GM23338 (cell line): ENCODE measurements at regions not wholly inside any gene's neighbourhood (a gene's known extent, or its start where the extent isn't known, plus 50 kb on each side); places are given as distances from the start of the nearest gene placed in this dataset.

ENCODE experiments used
- ATAC-seq: fragments of 200-7000 bp; cut with Tn5 transposase; 3 replicates; pipeline ENCODE4 v1.9.1; 2020
- DNase-seq: peaks from one replicate; pipeline ENCODE4 v3.0.0-alpha.2; 2015; ENCODE audit warnings: low spot score
- H2AFZ ChIP-seq: fragments of 200-600 bp; sonication (generic); 2 replicates; pipeline ENCODE4 v1.8.0; 2016; ENCODE audit warnings: antibody characterized with exemption, mild to moderate bottlenecking, moderate library complexity
- H3F3A ChIP-seq: fragments of 200-600 bp; sonication (generic); replicated peaks from 2 replicates; pipeline ENCODE4 v1.8.0; 2017; ENCODE audit warnings: antibody characterized with exemption, mixed run types, low read depth
- H3K27ac ChIP-seq: fragments of 200-600 bp; sonication (generic); 2 replicates; pipeline ENCODE4 v1.6.1; 2016; ENCODE audit warnings: low read depth
- H3K27me3 ChIP-seq: fragments of 200-600 bp; sonication (generic); 2 replicates; pipeline ENCODE4 v1.8.0; 2016; ENCODE audit warnings: mild to moderate bottlenecking, mixed run types, moderate library complexity; ENCODE audit not compliant: insufficient read depth
- H3K36me3 ChIP-seq: fragments of 200-600 bp; sonication (generic); 2 replicates; pipeline ENCODE4 v1.8.0; 2016; ENCODE audit warnings: mild to moderate bottlenecking; ENCODE audit not compliant: insufficient read depth
- H3K4me1 ChIP-seq: fragments of 200-600 bp; sonication (generic); 2 replicates; pipeline ENCODE4 v1.8.0; 2016; ENCODE audit warnings: mild to moderate bottlenecking, moderate library complexity; ENCODE audit not compliant: insufficient read depth
- H3K4me2 ChIP-seq: fragments of 200-600 bp; sonication (generic); 2 replicates; pipeline ENCODE4 v1.7.1; 2017; ENCODE audit warnings: mixed run types
- H3K4me3 ChIP-seq: fragments of 200-600 bp; sonication (generic); 2 replicates; pipeline ENCODE4 v1.6.1; 2016; ENCODE audit warnings: mixed run types
- H3K79me2 ChIP-seq: fragments of 200-600 bp; sonication (generic); replicated peaks from 2 replicates; pipeline ENCODE4 v1.8.0; 2017; ENCODE audit warnings: mild to moderate bottlenecking; ENCODE audit not compliant: insufficient read depth
- H3K9me2 ChIP-seq: fragments of 200-600 bp; sonication (generic); 2 replicates; pipeline ENCODE4 v1.8.0; 2017; ENCODE audit not compliant: insufficient read depth
- H4K20me1 ChIP-seq: fragments of 200-600 bp; sonication (generic); replicated peaks from 2 replicates; pipeline ENCODE4 v1.8.0; 2017; ENCODE audit warnings: mild to moderate bottlenecking; ENCODE audit not compliant: insufficient read depth
- H3K27ac Mint-ChIP-seq: 2 replicates; pipeline ENCODE4 v1.8.0; 2020; ENCODE audit warnings: inconsistent platforms, mild to moderate bottlenecking, moderate library complexity, mixed read lengths
- H3K27me3 Mint-ChIP-seq: 3 replicates; pipeline ENCODE4 v1.8.0; 2022; ENCODE audit warnings: low read depth, mild to moderate bottlenecking, moderate library complexity, mixed read lengths, inconsistent platforms; ENCODE audit not compliant: insufficient read depth, poor library complexity
- H3K36me3 Mint-ChIP-seq: 3 replicates; pipeline ENCODE4 v1.8.0; 2021; ENCODE audit warnings: low read depth, mild to moderate bottlenecking, inconsistent platforms, moderate library complexity, mixed read lengths
- H3K4me1 Mint-ChIP-seq: 3 replicates; pipeline ENCODE4 v1.8.0; 2020; ENCODE audit warnings: mild to moderate bottlenecking, inconsistent platforms, mixed read lengths
- H3K4me3 Mint-ChIP-seq: 3 replicates; pipeline ENCODE4 v1.8.0; 2021; ENCODE audit warnings: moderate library complexity, mild to moderate bottlenecking, inconsistent platforms, mixed read lengths
- H3K9me3 Mint-ChIP-seq: 3 replicates; pipeline ENCODE4 v1.8.0; 2020; ENCODE audit warnings: moderate library complexity, mild to moderate bottlenecking, inconsistent platforms, mixed read lengths
- EZH2phosphoT487 ChIP-seq: fragments of 200-600 bp; sonication (generic); IDR thresholded peaks from one replicate; pipeline ENCODE4 v1.8.1; 2018; ENCODE audit warnings: antibody characterized with exemption; ENCODE audit not compliant: unreplicated experiment
- POLR2AphosphoS5 ChIP-seq: IDR thresholded peaks from 2 replicates; pipeline ENCODE4 v1.6.1; 2016; ENCODE audit warnings: antibody characterized with exemption, low read depth
- STAT1 ChIP-seq: IDR thresholded peaks from one replicate; pipeline ENCODE4 v1.6.1; 2016; ENCODE audit warnings: antibody characterized with exemption; ENCODE audit not compliant: unreplicated experiment
- ZNF114 ChIP-seq: fragments of 250-450 bp; sonication (Bioruptor Pico); IDR thresholded peaks from 2 replicates; pipeline ENCODE4 v1.5.0; 2020; ENCODE audit warnings: mild to moderate bottlenecking, moderate library complexity
- ZNF462 ChIP-seq: fragments of 250-450 bp; sonication (Bioruptor Pico); IDR thresholded peaks from 2 replicates; pipeline ENCODE4 v1.5.0; 2020; ENCODE audit warnings: mild to moderate bottlenecking, moderate library complexity
- TF ChIP-seq, protein P1 (sequence below), 2 experiments: fragments of 200-600 bp in 1 of 2; sonication (generic) in 1 of 2; conservative IDR thresholded peaks; 2 replicates each; pipeline versions ENCODE4 v1.5.1 to v1.6.1; 2016 to 2017; ENCODE audit warnings: antibody characterized with exemption in 2 of 2, low read depth in 2 of 2, mild to moderate bottlenecking in 2 of 2, moderate library complexity in 1 of 2

- Histone ChIP-seq H3K4me2 (no peak overlapping the region), H3K4me1 (no peaks in the 10 kb centered on the region), H3K27ac (no peak overlapping the region), H3K27me3 (no peaks in the 10 kb centered on the region), H4K20me1 (no peaks in the 10 kb centered on the region), H3K79me2 (no peaks in the 10 kb centered on the region), H3K9me2 (peaks cover 3% of the 10 kb centered on the region; the same call in 1 of the 2 replicates), H3F3A (no peaks in the 10 kb centered on the region), H3K36me3 (no peaks in the 10 kb centered on the region), H3K4me3 (no peak overlapping the region), H2AFZ (no peak overlapping the region)
- H3K36me3 Mint-ChIP-seq: no peaks in the 10 kb centered on the region
- H3K9me3 Mint-ChIP-seq: no peaks in the 10 kb centered on the region
- H3K4me3 Mint-ChIP-seq: no peak overlapping the region
- ATAC-seq (no peak), DNase-seq (no peak)
- no peaks in the 10 kb centered on the region for H3K4me1 Mint-ChIP-seq
- no peak for TF ChIP-seq ZNF462 (CRISPR knock-in tag)
- TF ChIP-seq EZH2phosphoT487: no peak
- TF ChIP-seq POLR2AphosphoS5: no peak
- no peak for TF ChIP-seq ZNF114
- TF ChIP-seq STAT1: no peak
- TF ChIP-seq, protein P1, sequence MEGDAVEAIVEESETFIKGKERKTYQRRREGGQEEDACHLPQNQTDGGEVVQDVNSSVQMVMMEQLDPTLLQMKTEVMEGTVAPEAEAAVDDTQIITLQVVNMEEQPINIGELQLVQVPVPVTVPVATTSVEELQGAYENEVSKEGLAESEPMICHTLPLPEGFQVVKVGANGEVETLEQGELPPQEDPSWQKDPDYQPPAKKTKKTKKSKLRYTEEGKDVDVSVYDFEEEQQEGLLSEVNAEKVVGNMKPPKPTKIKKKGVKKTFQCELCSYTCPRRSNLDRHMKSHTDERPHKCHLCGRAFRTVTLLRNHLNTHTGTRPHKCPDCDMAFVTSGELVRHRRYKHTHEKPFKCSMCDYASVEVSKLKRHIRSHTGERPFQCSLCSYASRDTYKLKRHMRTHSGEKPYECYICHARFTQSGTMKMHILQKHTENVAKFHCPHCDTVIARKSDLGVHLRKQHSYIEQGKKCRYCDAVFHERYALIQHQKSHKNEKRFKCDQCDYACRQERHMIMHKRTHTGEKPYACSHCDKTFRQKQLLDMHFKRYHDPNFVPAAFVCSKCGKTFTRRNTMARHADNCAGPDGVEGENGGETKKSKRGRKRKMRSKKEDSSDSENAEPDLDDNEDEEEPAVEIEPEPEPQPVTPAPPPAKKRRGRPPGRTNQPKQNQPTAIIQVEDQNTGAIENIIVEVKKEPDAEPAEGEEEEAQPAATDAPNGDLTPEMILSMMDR (conservative IDR thresholded peaks at IDR 0.05; ENCODE audit: low read depth in 2 of 2): no peak
- H3K27me3 Mint-ChIP-seq: peaks cover 2% of the 10 kb centered on the region
- H3K27ac Mint-ChIP-seq: no peak overlapping the region
Measured at GRCh38 chr7:136342251-136342650, 365.1 kb upstream of the MTPN start.
